HG03103 (cell line): ENCODE measurements at regions not wholly inside any gene's neighbourhood (a gene's known extent, or its start where the extent isn't known, plus 50 kb on each side); places are given as distances from the start of the nearest gene placed in this dataset.

Experiments
- ATAC-seq: cut with Tn5 transposase; IDR thresholded peaks from one replicate; pipeline ENCODE4 v1.9.1; 2021; ENCODE audit warnings: low read depth; ENCODE audit not compliant: unreplicated experiment

DNA sequence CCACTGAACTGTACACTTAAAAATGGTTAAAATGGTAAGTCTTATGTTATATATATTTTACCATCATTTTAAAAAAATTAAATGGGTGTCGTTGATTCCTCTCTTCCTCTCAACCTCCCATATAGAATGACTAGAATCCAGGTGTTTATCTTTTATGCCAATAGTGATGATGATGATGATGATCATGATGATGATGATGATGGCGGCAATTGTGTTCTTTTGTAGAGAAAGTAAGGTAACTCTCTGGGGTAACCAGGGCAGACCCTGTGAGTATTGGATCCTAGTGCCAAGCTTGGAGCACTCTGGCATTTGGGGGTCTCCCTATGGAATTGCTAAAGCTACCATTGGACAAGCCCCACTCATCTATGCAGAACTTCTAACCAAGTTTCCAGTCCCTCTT is 113.6 kb downstream of the GLI2 start:
- ATAC-seq: no peak

GRCh38 chr2:120850551-120850950 is 114.9 kb downstream of the GLI2 start:
- no peak for ATAC-seq

DNA sequence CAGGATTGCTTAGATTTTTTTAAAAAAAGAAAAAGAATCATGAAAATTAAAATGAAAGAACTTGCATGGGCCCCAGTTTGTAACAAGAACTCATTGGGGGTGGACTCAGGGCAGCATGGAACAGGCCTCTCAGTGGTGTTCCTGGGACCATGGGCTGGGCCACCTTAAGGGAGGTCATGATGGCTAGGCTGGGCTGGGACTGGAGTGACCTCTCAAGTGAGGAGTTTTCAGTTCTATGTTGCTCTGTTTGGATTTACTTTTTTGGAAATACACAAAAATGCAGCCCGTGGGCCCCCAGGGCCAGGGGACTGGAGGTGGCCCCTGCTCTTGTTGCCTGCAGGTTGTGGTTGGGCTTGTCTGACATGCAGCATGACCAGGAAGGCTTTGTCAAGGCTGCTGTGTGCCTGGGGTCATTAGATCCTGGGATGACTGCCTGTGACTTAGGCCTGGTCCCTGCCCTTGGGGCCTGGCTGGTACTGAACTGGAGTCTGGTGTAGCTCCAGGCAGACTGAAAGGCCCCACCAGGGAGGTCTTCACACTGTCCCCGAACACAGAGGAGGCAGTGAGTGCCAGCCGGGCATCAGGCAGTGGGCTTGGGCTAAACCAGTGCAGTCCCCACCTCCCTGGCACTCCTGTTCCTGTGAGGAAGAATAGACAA is 115.6 kb downstream of the GLI2 start:
- ATAC-seq: no peak

- ATAC-seq: no peak
Observed at GRCh38 chr2:120852200-120852815, 116.6 kb downstream of the GLI2 start.

DNA sequence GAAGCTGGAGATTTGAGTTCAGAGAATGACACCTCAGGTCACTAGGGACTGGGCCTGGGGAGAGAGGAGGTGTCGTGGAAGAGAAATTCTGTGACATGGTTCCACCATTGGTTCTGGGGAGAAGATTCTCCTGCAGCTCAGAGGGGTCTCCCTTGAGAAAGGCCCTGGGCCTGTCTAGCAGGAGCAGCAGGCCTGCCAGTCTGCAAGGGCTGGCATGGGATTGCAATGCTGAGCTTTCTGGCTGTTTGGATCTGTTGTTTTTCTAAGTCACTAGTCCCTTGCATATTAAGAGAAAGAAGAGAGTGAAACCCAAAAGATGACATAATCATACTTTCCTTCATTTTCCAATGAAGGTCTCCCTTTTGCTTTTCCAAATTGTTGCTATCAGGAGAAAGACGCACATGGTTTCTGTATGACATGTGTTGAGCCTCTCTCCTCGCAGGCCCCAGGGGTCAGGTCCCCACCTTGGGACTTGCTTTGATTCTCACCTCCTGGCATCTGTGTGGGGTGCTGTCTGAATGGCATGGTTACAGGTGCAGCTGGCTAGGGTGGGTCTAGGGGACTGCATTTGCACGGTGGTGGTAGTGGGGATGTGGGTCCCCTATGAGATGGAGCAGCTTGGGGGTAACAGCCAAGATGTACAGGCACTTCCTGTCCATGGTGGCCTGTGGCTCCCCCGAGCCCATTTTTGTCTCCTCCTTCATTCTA is 117.8 kb downstream of the GLI2 start:
- ATAC-seq: no peak

DNA sequence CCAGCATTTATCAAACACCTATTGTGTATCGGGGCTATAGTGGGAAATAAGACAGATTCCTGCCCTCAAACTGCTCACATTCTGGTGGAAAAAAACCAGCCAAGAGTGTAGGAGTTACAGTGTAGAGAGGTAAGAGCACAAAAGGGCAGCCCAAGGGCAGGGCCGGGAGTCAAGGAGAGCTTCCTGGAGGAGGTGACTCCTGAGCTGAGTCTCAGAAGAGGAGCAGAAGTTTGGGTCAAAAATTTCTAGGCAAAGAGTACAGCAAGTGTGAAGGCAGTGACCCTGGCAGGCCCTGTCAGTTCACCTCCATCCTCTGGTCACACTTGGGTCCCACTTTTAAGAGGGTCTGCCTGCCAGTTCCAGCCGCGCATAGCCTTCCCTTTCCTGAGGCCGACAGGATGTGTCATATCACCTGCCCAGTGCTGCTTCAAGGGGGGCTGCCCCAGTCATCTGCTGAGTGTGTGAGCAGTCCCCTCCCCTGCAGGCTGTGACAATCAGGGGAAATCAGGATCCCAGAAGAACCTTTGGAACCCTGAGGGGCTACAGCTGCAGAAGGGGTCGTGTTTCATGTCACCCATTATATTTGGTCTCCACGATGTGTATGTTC is 118.4 kb downstream of the GLI2 start:
- ATAC-seq: no peak

GRCh38 chr2:120854766-120855530 is 119.3 kb downstream of the GLI2 start:
- ATAC-seq: no peak

DNA sequence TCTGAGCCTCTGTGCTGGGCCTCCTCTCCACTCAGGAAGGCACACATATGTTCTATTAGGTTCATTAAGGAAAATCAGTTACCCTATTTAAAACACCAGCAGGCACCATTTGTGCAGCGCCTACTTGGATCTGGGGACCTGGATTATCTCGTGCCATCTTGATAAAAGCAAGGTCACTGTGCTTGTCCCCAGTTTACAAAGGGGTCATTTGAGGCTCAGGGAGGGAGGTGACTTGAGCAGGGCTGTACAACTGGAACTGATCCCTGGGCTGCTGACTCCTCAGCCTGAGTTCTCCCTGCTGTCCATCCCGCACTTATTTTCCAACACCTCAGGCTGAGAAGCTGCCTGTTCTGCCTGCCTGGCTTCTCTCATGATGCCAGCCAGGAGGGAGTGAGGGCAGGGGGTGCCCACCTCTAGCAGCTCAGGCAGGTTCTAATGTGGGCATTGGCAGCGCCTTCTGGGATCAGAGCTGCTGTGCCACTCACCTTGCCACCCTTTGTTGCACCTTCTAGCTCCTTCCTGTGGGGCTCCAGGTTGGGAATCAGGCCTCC is 120.3 kb downstream of the GLI2 start:
- no peak for ATAC-seq

DNA sequence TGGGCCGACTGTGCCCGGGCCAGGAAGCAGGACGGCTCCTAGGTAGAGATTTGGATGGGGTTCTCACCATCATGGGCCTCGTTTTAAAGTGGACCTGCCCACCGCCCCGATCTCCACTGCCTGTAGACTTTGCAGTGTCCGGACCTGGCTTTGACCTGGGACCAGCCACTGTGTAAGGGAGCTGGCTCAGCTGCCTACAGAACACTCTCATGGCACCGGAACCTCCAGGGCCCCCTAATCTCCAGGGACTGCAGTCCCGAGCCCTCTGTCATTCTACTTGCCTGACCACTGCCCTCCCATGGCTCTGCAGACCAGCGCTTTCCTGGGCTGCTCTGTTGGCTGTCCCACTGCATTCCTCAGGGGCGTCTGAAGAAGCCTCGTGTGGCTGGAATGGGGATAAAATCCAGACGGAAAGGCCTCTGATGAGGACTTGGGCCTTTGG is 120.8 kb downstream of the GLI2 start:
- no peak for ATAC-seq

DNA sequence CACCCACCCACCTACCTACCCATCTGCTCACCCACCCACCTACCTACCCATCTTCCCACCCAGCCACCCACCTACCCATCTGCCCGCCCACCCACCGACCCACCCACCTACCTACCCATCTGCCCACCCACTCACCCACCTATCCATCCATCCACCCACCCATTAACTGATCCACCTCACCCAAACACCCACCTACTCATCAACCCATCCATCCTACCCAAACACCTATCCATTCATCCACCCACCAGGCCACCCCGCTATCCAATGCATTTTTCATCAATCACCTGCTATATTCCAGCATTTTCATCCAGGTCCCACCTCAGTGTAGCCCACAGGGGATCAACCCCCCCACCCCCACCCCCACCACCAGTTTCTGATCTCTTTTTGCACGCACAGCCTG is 121.8 kb downstream of the GLI2 start:
- ATAC-seq: no peak

- no peak for ATAC-seq
Observed at GRCh38 chr2:120857931-120858330, 122.3 kb downstream of the GLI2 start.

DNA sequence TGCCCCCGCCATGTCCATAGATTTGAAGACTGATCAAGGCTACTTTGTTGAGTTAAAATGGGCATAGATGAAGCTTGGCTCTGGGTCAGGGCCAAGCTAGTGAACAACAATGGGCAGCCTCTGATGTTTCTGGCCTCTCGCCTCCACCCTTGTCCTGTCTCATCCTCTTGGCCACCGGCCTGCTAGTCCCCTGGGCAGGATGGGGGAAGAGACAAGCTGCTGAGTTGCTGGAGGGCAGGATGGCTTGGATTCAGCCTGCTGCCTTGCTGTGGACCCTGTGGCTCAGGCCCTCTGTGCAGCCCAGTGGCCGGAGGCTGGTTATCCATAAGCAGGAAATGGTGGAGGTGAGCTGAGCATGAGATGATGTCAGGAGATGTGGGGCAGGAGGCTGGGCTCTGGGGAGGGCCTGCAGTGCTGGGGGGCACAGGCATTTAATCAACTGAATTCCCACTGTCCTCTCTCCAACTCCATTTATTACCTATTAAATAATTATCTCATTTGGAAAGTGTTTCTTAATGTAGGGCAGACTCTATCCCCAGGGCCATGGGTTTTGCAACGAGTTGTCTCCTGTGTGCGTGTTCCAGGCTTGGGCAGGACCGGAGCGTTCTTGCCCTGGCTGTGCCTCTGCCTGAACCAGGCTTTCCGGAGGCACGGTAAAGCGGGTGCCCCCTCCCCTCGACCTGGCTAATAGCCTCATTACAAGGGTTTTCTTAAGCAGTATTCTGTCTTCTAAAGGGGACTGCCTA is 122.9 kb downstream of the GLI2 start:
- no peak for ATAC-seq

- ATAC-seq: no peak
Observed at GRCh38 chr2:120859128-120859527, 123.5 kb downstream of the GLI2 start.

DNA sequence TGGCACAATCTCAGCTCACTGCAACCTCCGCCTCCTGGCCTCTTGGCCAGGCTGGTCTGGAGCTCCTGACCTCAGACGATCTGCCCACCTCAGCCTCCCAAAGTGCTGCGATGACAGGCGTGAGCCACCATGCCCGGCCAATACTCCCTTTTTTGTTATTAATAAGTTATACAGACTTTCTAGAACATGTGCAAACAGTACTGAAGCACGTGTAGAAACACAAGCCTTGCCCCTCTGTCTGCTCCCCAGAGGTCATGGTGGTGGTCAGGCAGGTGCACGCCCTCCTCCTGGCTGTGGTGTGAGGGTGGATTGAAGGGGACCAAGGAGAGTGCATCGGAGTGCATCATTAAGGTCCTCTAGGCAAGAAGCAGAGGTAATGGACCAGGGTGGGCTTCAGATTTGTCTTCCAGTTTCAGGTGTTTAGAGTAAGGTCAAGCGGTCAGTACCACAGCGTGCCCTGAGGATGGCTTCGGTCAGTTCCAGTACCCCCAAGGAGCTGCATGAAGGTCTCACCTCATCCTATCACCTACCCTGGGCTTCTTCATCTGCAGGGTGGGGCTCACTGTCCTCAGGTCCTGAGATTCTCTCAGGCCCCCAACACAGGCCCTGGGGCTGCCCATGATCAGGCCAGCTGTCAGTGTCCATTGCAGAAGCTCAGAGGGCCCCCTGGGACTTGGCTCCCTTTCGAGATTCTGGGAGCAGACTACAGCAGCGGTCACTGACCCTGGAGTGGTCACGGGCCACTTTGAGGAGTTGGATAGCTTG is 124.3 kb downstream of the GLI2 start:
- no peak for ATAC-seq

- no peak for ATAC-seq
Observed at GRCh38 chr2:120860579-120860922, 124.9 kb downstream of the GLI2 start.

GRCh38 chr2:120861191-120861575 is 125.5 kb downstream of the GLI2 start:
- ATAC-seq: no peak

GRCh38 chr2:120861576-120862191 is 126.0 kb downstream of the GLI2 start:
- ATAC-seq: no peak

DNA sequence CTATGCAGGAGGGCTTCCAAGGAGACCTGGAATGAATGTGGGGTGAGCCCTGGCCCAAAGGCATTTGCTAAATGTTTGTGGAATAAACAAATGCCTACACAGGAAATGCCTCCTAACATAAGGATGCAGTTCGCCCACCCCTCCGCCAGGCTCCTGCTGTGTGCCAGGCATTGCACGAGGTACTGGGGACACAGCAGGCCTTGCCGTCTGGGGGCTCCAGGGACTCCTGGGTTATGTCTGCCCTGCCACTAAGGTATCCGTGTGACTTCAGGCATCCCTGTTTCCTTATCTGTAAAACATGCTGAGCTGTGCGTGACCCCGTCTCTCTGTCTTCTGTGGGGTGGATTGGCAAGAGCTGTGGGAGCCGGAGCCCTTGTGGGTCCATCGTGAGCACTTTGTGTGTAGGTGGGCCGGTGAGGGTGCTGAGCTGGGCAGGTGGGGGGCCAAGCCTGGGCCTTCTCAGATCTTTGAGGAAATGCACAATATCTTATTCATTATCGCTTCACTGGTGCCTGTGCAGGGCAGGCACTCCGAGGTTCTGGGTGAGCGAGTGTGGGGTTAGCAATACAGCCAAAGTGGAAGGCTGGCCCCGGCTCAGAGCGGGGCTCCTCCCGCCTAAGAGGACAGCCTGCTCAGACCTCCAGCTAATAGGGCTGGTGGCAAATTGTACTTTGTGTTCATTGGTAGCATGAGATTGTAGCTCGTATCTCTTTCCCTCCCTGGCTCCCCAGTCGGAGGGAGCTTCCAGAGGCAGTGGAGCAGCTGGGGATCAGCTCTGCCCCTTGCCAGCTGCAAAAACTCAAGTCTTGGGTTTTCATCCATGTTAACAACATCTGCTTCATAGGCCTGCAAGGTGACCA is 126.8 kb downstream of the GLI2 start:
- ATAC-seq: no peak
